ENCODE measurements at regions not wholly inside any gene's neighbourhood (a gene's known extent, or its start where the extent isn't known, plus 50 kb on each side); places are given as distances from the start of the nearest gene placed in this dataset.

DNA sequence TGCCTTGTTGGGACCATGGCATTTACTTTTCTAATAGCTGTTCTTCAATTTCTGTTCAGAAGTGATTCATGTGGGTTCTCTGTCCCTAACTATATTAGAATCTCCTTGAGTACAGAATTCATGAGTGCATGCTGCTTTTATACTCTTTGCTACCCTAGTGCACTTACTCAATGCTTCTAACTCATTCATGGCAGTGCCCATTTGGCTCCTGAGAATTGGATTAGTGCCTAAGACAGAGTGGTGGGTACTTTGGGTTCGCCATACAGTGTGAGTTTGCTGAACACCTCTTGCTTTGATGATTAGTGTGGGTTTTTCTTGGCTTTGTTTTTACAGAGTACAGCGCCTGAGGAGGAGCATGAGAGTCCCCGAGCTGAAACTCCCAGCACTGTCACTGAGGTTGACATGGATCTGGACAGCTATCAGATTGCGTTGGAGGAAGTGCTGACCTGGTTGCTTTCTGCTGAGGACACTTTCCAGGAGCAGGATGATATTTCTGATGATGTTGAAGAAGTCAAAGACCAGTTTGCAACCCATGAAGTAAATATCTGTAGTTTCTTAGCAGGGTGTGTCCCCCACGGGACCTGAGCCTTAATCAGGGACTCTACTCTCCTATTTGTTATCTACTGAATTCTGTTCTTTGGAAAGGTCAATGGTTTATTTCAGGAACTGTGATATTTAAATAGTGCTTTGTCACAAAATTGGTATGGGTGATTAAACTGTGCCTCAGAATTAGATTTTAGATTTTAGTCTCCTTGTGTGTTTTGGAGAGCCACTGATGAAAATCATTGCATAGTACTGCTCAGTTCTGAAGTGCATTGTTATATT lies 150.7 kb downstream of the UTRN start:
- peaks cover 6% of the 10 kb centered on the region for H3K4me1 Mint-ChIP-seq (ENCODE audit: low read depth, unreplicated experiment)
- intact Hi-C loops (cut with micrococcal nuclease; ENCODE audit: unreplicated experiment) = no loop called here
- no peak overlapping the region for H3K27ac Mint-ChIP-seq (ENCODE audit: unreplicated experiment)
- H3K36me3 ChIP-seq (ENCODE audit: control insufficient read depth, insufficient read depth, low read length) = peaks cover 4% of the 10 kb centered on the region
- DNase-seq = no peak
- no TSS peak for BruUV-seq (replicated peaks)
- H3K4me1 ChIP-seq = no peaks in the 10 kb centered on the region
- no peak overlapping the region for H3K4me3 Mint-ChIP-seq (ENCODE audit: unreplicated experiment)
- ChIA-PET POLR2A (no interaction called here), CTCF (no interaction called here)
- TF ChIP-seq, protein P1, sequence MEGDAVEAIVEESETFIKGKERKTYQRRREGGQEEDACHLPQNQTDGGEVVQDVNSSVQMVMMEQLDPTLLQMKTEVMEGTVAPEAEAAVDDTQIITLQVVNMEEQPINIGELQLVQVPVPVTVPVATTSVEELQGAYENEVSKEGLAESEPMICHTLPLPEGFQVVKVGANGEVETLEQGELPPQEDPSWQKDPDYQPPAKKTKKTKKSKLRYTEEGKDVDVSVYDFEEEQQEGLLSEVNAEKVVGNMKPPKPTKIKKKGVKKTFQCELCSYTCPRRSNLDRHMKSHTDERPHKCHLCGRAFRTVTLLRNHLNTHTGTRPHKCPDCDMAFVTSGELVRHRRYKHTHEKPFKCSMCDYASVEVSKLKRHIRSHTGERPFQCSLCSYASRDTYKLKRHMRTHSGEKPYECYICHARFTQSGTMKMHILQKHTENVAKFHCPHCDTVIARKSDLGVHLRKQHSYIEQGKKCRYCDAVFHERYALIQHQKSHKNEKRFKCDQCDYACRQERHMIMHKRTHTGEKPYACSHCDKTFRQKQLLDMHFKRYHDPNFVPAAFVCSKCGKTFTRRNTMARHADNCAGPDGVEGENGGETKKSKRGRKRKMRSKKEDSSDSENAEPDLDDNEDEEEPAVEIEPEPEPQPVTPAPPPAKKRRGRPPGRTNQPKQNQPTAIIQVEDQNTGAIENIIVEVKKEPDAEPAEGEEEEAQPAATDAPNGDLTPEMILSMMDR (IDR thresholded peaks at IDR 0.05; ENCODE audit: insufficient read depth in 1 of 2, low read depth in 1 of 2, low read length in 1 of 2, severe bottlenecking in 1 of 2, unreplicated experiment in 1 of 2) = no peak
- no peaks in the 10 kb centered on the region for H3K27me3 ChIP-seq (replicated peaks; ENCODE audit: control insufficient read depth, insufficient read depth, low read length)
- H3K9me3 Mint-ChIP-seq (ENCODE audit: unreplicated experiment) = peaks cover 13% of the 10 kb centered on the region
- no peaks in the 10 kb centered on the region for H3K27me3 Mint-ChIP-seq (ENCODE audit: insufficient read depth, unreplicated experiment)
- peaks cover 6% of the 10 kb centered on the region; the same call in 1 of the 2 replicates for H3K9me3 ChIP-seq
- peaks cover 90% of the 10 kb centered on the region for H3K36me3 Mint-ChIP-seq (ENCODE audit: insufficient read depth, unreplicated experiment)
- no peak overlapping the region for H3K4me3 ChIP-seq (ENCODE audit: low read depth, low read length)

DNA sequence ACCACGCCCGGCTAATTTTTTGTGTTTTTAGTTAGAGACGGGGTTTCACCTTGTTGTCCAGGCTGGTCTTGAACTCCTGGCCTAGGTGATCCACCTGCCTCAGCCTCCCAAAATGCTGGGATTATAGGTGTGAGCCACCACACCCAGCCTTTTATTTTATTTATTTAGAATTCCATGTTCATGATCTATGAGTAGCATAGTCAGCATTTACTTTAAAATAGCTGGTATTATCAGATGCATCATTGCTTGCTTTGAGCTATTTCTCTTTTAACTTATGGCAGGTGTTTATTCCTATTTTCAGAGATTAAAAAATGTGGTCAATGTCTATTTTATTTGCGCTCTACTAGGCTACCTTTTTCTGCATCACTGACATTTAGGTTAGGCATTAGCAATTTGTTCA lies 152.0 kb downstream of the UTRN start:
- no TSS peak for BruUV-seq (replicated peaks)

DNA sequence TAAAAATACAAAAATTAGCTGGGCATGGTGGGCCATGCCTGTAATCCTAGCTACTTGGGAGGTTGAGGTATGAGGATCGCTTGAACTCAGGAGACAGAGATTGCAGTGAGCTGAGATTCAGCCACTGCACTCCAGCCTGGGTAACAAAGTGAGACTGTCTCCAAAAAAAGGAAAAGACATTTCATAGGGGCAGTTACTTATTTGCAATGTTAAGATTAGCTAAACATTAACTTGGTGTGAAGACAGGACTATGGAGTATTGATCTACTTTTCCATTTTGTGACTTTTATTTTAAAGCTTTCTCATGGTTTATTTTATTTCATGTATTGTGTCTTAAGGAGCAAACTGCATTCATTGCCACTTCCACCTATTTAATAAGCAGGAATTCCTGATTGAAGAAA lies 153.0 kb downstream of the UTRN start:
- Mint-ChIP-seq H3K9me3 (ENCODE audit: unreplicated experiment) (peaks cover 30% of the 10 kb centered on the region), H3K27me3 (ENCODE audit: insufficient read depth, unreplicated experiment) (no peaks in the 10 kb centered on the region), H3K27ac (ENCODE audit: unreplicated experiment) (no peak overlapping the region), H3K4me3 (ENCODE audit: unreplicated experiment) (no peak overlapping the region), H3K36me3 (ENCODE audit: insufficient read depth, unreplicated experiment) (peaks cover 95% of the 10 kb centered on the region), H3K4me1 (ENCODE audit: low read depth, unreplicated experiment) (peaks cover 6% of the 10 kb centered on the region)
- intact Hi-C loops (cut with micrococcal nuclease; ENCODE audit: unreplicated experiment) = no loop called here
- TF ChIP-seq, protein P1 (IDR thresholded peaks at IDR 0.05; ENCODE audit: insufficient read depth in 1 of 2, low read depth in 1 of 2, low read length in 1 of 2, severe bottlenecking in 1 of 2, unreplicated experiment in 1 of 2) = no peak
- H3K36me3 ChIP-seq (ENCODE audit: control insufficient read depth, insufficient read depth, low read length) = peaks cover 7% of the 10 kb centered on the region
- H3K4me3 ChIP-seq (ENCODE audit: low read depth, low read length) = no peak overlapping the region
- no TSS peak for BruUV-seq (replicated peaks)
- no peaks in the 10 kb centered on the region for H3K27me3 ChIP-seq (replicated peaks; ENCODE audit: control insufficient read depth, insufficient read depth, low read length)
- H3K9me3 ChIP-seq = peaks cover 17% of the 10 kb centered on the region
- no peak for DNase-seq
- POLR2A ChIA-PET = no interaction called here
- H3K4me1 ChIP-seq = no peaks in the 10 kb centered on the region
- CTCF ChIA-PET = no interaction called here

More for the DNA sequence above, 152.0 kb downstream of the UTRN start:
- no peaks in the 10 kb centered on the region for H3K27me3 ChIP-seq (replicated peaks; ENCODE audit: control insufficient read depth, insufficient read depth, low read length)
- Mint-ChIP-seq H3K27ac (ENCODE audit: unreplicated experiment) (no peak overlapping the region), H3K4me1 (ENCODE audit: low read depth, unreplicated experiment) (peaks cover 6% of the 10 kb centered on the region), H3K27me3 (ENCODE audit: insufficient read depth, unreplicated experiment) (no peaks in the 10 kb centered on the region), H3K36me3 (ENCODE audit: insufficient read depth, unreplicated experiment) (peaks cover 90% of the 10 kb centered on the region), H3K9me3 (ENCODE audit: unreplicated experiment) (peaks cover 24% of the 10 kb centered on the region), H3K4me3 (ENCODE audit: unreplicated experiment) (no peak overlapping the region)
- TF ChIP-seq, protein P1 (IDR thresholded peaks at IDR 0.05; ENCODE audit: insufficient read depth in 1 of 2, low read depth in 1 of 2, low read length in 1 of 2, severe bottlenecking in 1 of 2, unreplicated experiment in 1 of 2) = no peak
- H3K9me3 ChIP-seq = peaks cover 17% of the 10 kb centered on the region
- no peak overlapping the region for H3K4me3 ChIP-seq (ENCODE audit: low read depth, low read length)
- peaks cover 7% of the 10 kb centered on the region for H3K36me3 ChIP-seq (ENCODE audit: control insufficient read depth, insufficient read depth, low read length)
- POLR2A ChIA-PET = no interaction called here
- no peak for DNase-seq
- intact Hi-C loops (cut with micrococcal nuclease; ENCODE audit: unreplicated experiment) = no loop called here
- H3K4me1 ChIP-seq = no peaks in the 10 kb centered on the region
- CTCF ChIA-PET = no interaction called here
